Mucosa of descending colon (tissue), 3 donors: ENCODE measurements at regions not wholly inside any gene's neighbourhood (a gene's known extent, or its start where the extent isn't known, plus 50 kb on each side); places are given as distances from the start of the nearest gene placed in this dataset.

Experiments used
- ATAC-seq: fragments of 200-7000 bp; cut with Tn5 transposase; one replicate; pipeline ENCODE4 v1.9.1; 2020; ENCODE audit warnings: mild to moderate bottlenecking, moderate library complexity
- DNase-seq, 3 donors: peaks; one replicate each; pipeline ENCODE4 v3.0.0-alpha.2; 2020
- H3K36me3 ChIP-seq: fragments of 200-600 bp; one replicate; pipeline ENCODE4 v1.8.0; 2021; ENCODE audit warnings: low read depth, mild to moderate bottlenecking
- H3K4me1 ChIP-seq: fragments of 200-600 bp; one replicate; pipeline ENCODE4 v1.8.0; 2021; ENCODE audit warnings: low read depth, mild to moderate bottlenecking
- H3K4me3 ChIP-seq: fragments of 200-600 bp; one replicate; pipeline ENCODE4 v1.8.0; 2021; ENCODE audit warnings: mild to moderate bottlenecking
- H3K9me3 ChIP-seq: fragments of 200-600 bp; one replicate; pipeline ENCODE4 v1.8.0; 2021; ENCODE audit warnings: mild to moderate bottlenecking
- intact Hi-C, 2 donors: fragments of 100-400 bp; cut with DNase I in 1 of 2; cut with micrococcal nuclease in 1 of 2; formaldehyde crosslinking; loops; one replicate each; pipeline versions ENCODE4 v1.11.0 to v1.11.1; 2022; cut with DNase I, micrococcal nuclease
- TF ChIP-seq, protein P1 (sequence below): fragments of 200-600 bp; IDR thresholded peaks from one replicate; pipeline ENCODE4 v1.8.0; 2022; ENCODE audit warnings: antibody characterized with exemption, mild to moderate bottlenecking
- donor health status: DM: no; HTN: no; CAD: no; lungs with moderate emphysema.
- donor health status: DM: no; HTN: no; CAD: no.
- donor health status: DM: no; HTN: yes; CAD: no.

DNA sequence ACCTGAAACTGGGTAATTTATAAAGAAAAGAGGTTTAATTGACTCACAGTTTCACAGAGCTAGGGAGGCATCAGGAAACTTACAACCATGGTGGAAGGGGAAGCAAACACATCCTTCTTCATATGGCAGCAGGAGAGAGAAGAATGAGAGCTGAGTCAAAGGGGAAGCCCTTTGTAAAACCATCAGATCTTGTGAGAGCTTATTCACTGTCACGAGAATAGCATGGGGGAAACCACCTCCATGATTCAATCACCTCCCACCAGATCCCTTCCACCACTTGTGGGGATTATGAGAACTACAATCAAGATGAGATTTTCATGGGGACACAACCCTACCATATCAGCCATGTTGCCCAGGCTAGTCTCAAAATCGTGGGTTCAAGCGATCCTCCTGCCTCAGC is 143.4 kb downstream of the FGF18 start:
- no peaks in the 10 kb centered on the region for H3K9me3 ChIP-seq
- TF ChIP-seq, protein P1, sequence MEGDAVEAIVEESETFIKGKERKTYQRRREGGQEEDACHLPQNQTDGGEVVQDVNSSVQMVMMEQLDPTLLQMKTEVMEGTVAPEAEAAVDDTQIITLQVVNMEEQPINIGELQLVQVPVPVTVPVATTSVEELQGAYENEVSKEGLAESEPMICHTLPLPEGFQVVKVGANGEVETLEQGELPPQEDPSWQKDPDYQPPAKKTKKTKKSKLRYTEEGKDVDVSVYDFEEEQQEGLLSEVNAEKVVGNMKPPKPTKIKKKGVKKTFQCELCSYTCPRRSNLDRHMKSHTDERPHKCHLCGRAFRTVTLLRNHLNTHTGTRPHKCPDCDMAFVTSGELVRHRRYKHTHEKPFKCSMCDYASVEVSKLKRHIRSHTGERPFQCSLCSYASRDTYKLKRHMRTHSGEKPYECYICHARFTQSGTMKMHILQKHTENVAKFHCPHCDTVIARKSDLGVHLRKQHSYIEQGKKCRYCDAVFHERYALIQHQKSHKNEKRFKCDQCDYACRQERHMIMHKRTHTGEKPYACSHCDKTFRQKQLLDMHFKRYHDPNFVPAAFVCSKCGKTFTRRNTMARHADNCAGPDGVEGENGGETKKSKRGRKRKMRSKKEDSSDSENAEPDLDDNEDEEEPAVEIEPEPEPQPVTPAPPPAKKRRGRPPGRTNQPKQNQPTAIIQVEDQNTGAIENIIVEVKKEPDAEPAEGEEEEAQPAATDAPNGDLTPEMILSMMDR = no peak
- H3K4me1 ChIP-seq = no peaks in the 10 kb centered on the region
- intact Hi-C loops = no loop called here
- H3K36me3 ChIP-seq = no peaks in the 10 kb centered on the region
- ATAC-seq = no peak
- no peak for DNase-seq
- H3K4me3 ChIP-seq = no peak overlapping the region

- DNase-seq (no peak), ATAC-seq (no peak)
- Histone ChIP-seq H3K4me3 (no peak overlapping the region), H3K4me1 (no peaks in the 10 kb centered on the region), H3K36me3 (no peaks in the 10 kb centered on the region), H3K9me3 (peaks cover 4% of the 10 kb centered on the region)
- TF ChIP-seq, protein P1 = no peak
- intact Hi-C loops = no loop called here
Observed at GRCh38 chr5:171568389-171568788, 148.9 kb downstream of the FGF18 start.

DNA sequence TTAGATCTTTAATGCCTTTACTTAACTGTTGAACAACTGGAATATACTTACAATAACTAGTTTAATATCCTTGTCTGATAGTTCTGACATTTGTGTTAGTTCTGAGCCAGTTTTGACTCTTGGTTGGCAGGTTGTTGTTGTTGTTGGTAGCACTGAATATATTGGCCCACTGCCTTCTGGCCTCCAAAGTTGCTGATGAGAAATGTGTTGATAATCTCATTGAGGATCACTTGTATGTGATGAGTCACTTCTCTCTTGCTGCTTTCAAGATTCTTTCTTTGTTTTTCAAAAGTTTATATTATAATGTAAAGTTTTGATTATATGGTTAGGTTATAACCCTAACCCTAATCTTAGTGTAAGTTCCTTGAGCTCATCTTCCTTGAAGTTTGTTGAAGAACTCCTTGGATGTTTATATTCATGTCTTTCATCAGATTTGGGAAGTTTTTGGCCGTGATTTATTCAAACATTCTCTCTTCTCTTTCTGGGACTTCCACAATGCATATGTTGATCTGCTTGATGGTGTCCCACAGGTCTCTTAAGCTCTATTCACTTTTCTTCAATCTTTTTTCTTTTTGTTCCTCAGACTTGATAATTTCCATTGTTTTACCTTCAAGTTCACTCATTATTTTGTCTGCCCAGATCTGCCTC is 149.7 kb downstream of the FGF18 start:
- intact Hi-C loops = no loop called here
- TF ChIP-seq, protein P1 = no peak
- ATAC-seq (no peak), DNase-seq (no peak)
- no peaks in the 10 kb centered on the region for H3K36me3 ChIP-seq
- no peak overlapping the region for H3K4me3 ChIP-seq
- peaks cover 4% of the 10 kb centered on the region for H3K9me3 ChIP-seq
- no peaks in the 10 kb centered on the region for H3K4me1 ChIP-seq

DNA sequence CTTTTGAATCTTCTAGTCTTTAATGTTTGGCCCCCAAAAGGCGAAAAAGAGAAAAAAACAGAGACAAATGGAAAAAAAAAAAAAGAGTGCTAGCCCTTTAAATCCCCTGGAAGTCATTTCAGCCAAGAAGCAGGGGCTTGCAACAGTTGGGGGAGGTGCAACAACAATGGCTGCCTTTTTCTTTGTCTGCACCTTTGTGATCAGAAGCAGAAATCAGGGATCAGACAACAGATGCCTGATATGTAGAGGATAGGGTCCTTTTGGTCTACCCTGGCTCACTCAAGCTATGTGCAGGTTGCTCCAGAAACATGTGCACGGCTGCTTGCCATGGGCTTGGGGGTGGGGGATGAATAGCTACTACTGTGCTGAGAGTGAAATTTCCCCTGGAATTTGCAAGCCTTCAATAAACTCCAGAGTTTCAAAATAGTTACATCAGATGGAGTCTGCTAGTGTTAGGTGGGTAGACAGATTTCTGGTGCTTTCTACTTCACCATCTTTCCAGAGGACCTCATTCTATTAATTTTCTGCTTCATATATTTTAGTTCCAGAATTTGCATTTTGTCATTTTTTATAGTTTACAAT is 150.9 kb downstream of the FGF18 start:
- H3K36me3 ChIP-seq = no peaks in the 10 kb centered on the region
- intact Hi-C loops = no loop called here
- H3K4me1 ChIP-seq = no peaks in the 10 kb centered on the region
- no peak overlapping the region for H3K4me3 ChIP-seq
- TF ChIP-seq, protein P1 = no peak
- H3K9me3 ChIP-seq = peaks cover 4% of the 10 kb centered on the region
- DNase-seq = no peak
- ATAC-seq = no peak

DNA sequence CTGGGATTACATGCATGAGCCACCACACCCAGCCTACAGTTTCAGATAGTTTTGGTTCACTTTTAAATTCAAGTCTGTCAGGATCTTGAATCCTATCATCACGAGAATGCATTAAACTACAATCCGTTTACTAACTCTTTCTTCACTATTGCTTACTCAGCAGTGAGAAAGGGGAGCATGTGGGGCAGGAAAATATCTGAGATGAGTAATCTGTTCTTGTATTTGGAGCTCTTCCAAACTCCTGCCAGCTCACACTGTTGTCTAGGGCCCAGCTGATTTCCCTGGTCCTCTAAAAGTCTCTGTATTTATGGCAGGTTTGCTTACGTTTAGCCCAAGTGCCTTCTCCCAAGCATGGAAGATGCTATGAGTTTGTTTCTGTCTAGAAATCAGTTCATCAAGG is 152.2 kb downstream of the FGF18 start:
- ATAC-seq (no peak), DNase-seq (no peak)
- Histone ChIP-seq H3K36me3 (no peaks in the 10 kb centered on the region), H3K4me1 (no peaks in the 10 kb centered on the region), H3K9me3 (peaks cover 4% of the 10 kb centered on the region), H3K4me3 (no peak overlapping the region)
- intact Hi-C loops = no loop called here
- TF ChIP-seq, protein P1 = no peak

DNA sequence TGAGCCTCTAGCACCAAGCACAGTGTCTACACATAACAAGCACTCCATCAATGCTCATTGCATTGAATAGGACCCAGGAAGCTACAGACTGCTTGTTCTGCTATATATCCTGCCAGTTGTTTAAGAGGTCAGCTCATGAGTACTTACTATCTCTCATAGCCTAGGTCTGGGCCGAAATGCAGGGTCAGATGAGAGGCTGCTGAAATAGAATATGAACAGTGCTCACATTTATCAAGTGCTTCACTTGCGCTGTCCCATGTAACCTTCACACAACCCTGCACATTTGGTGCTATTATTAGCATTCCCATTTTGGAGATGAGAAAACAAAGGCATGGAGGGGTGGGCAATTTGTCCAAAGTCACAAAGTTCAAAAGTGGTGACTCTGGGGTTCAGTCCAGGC is 153.6 kb downstream of the FGF18 start:
- H3K36me3 ChIP-seq = no peaks in the 10 kb centered on the region
- intact Hi-C loops = no loop called here
- TF ChIP-seq, protein P1 = no peak
- peaks cover 4% of the 10 kb centered on the region for H3K9me3 ChIP-seq
- no peak overlapping the region for H3K4me3 ChIP-seq
- no peak for ATAC-seq
- no peaks in the 10 kb centered on the region for H3K4me1 ChIP-seq
- DNase-seq = no peak
